ENCODE measurements at regions not wholly inside any gene's neighbourhood (a gene's known extent, or its start where the extent isn't known, plus 50 kb on each side); places are given as distances from the start of the nearest gene placed in this dataset.

- H3K4me3 Mint-ChIP-seq = no peak overlapping the region
- intact Hi-C loops (cut with micrococcal nuclease) = no loop called here
- ChIA-PET POLR2A (no interaction called here), CTCF (no interaction called here)
- no peaks in the 10 kb centered on the region for H3K36me3 Mint-ChIP-seq
- no peaks in the 10 kb centered on the region for H3K27me3 Mint-ChIP-seq
- no peak for DNase-seq
- no peaks in the 10 kb centered on the region for H3K9me3 Mint-ChIP-seq
- no peaks in the 10 kb centered on the region for H3K4me1 Mint-ChIP-seq (ENCODE audit: low read depth)
- no peak overlapping the region for H3K27ac Mint-ChIP-seq
Measured at GRCh38 chr18:64220941-64221340, 72.1 kb upstream of the LINC00305 start.

- DNase-seq = no peak
- CTCF ChIA-PET = no interaction called here
- H3K9me3 Mint-ChIP-seq = no peaks in the 10 kb centered on the region
- no peaks in the 10 kb centered on the region for H3K36me3 Mint-ChIP-seq
- no peak overlapping the region for H3K27ac Mint-ChIP-seq
- intact Hi-C loops (cut with micrococcal nuclease) = no loop called here
- H3K4me3 Mint-ChIP-seq = no peak overlapping the region
- no peaks in the 10 kb centered on the region for H3K27me3 Mint-ChIP-seq
- POLR2A ChIA-PET = no interaction called here
- no peaks in the 10 kb centered on the region for H3K4me1 Mint-ChIP-seq (ENCODE audit: low read depth)
Measured at GRCh38 chr18:64219517-64219916, 70.6 kb upstream of the LINC00305 start.

GRCh38 chr18:64210401-64210949, 61.6 kb upstream of the LINC00305 start:
- H3K27ac Mint-ChIP-seq = no peak overlapping the region
- intact Hi-C loops (cut with micrococcal nuclease) = no loop called here
- H3K36me3 Mint-ChIP-seq = no peaks in the 10 kb centered on the region
- peaks cover 15% of the 10 kb centered on the region for H3K4me1 Mint-ChIP-seq (ENCODE audit: low read depth)
- H3K4me3 Mint-ChIP-seq = no peak overlapping the region
- ChIA-PET POLR2A (no interaction called here), CTCF (no interaction called here)
- DNase-seq = no peak
- no peaks in the 10 kb centered on the region for H3K9me3 Mint-ChIP-seq
- H3K27me3 Mint-ChIP-seq = no peaks in the 10 kb centered on the region

- intact Hi-C loops (cut with micrococcal nuclease) = no loop called here
- no peaks in the 10 kb centered on the region for H3K36me3 Mint-ChIP-seq
Measured at GRCh38 chr18:64208516-64208915, 59.6 kb upstream of the LINC00305 start.

GRCh38 chr18:64207820-64208219, 58.9 kb upstream of the LINC00305 start:
- intact Hi-C loops (cut with micrococcal nuclease) = no loop called here
- Mint-ChIP-seq H3K27me3 (no peaks in the 10 kb centered on the region), H3K4me3 (peak overlapping the region; percentile 5), H3K27ac (no peak overlapping the region), H3K4me1 (ENCODE audit: low read depth) (peaks cover 18% of the 10 kb centered on the region), H3K9me3 (no peaks in the 10 kb centered on the region), H3K36me3 (no peaks in the 10 kb centered on the region)
- POLR2A ChIA-PET = no interaction called here
- DNase-seq = no peak
- CTCF ChIA-PET = no interaction called here

More at GRCh38 chr18:64208516-64208915, 59.6 kb upstream of the LINC00305 start:
- ChIA-PET CTCF (no interaction called here), POLR2A (no interaction called here)
- DNase-seq = no peak
- peaks cover 15% of the 10 kb centered on the region for H3K4me1 Mint-ChIP-seq (ENCODE audit: low read depth)
- no peak overlapping the region for H3K4me3 Mint-ChIP-seq
- no peaks in the 10 kb centered on the region for H3K27me3 Mint-ChIP-seq
- no peak overlapping the region for H3K27ac Mint-ChIP-seq
- no peaks in the 10 kb centered on the region for H3K9me3 Mint-ChIP-seq

GRCh38 chr18:64203295-64203694, 54.4 kb upstream of the LINC00305 start:
- ChIA-PET CTCF (no interaction called here), POLR2A (no interaction called here)
- Mint-ChIP-seq H3K4me3 (no peak overlapping the region), H3K9me3 (no peaks in the 10 kb centered on the region), H3K27ac (no peak overlapping the region), H3K4me1 (ENCODE audit: low read depth) (peaks cover 13% of the 10 kb centered on the region), H3K36me3 (no peaks in the 10 kb centered on the region), H3K27me3 (no peaks in the 10 kb centered on the region)
- intact Hi-C loops (cut with micrococcal nuclease) = no loop called here
- no peak for DNase-seq

- ChIA-PET POLR2A (no interaction called here), CTCF (no interaction called here)
- Mint-ChIP-seq H3K36me3 (no peaks in the 10 kb centered on the region), H3K27ac (no peak overlapping the region), H3K27me3 (no peaks in the 10 kb centered on the region), H3K9me3 (no peaks in the 10 kb centered on the region), H3K4me1 (ENCODE audit: low read depth) (peaks cover 11% of the 10 kb centered on the region), H3K4me3 (no peak overlapping the region)
- DNase-seq = no peak
- intact Hi-C loops (cut with micrococcal nuclease) = no loop called here
Measured at GRCh38 chr18:64202863-64203262, 54.0 kb upstream of the LINC00305 start.

GRCh38 chr18:64202210-64202836, 53.4 kb upstream of the LINC00305 start:
- no peak for DNase-seq
- ChIA-PET POLR2A (no interaction called here), CTCF (no interaction called here)
- H3K9me3 Mint-ChIP-seq = no peaks in the 10 kb centered on the region
- no peak overlapping the region for H3K4me3 Mint-ChIP-seq
- H3K27me3 Mint-ChIP-seq = no peaks in the 10 kb centered on the region
- H3K27ac Mint-ChIP-seq = no peak overlapping the region
- intact Hi-C loops (cut with micrococcal nuclease) = no loop called here
- H3K4me1 Mint-ChIP-seq (ENCODE audit: low read depth) = peaks cover 5% of the 10 kb centered on the region
- H3K36me3 Mint-ChIP-seq = no peaks in the 10 kb centered on the region

- no peaks in the 10 kb centered on the region for H3K27me3 Mint-ChIP-seq
- no peaks in the 10 kb centered on the region for H3K9me3 Mint-ChIP-seq
- no peak overlapping the region for H3K4me3 Mint-ChIP-seq
- intact Hi-C loops (cut with micrococcal nuclease) = no loop called here
- ChIA-PET CTCF (no interaction called here), POLR2A (no interaction called here)
- DNase-seq = no peak
- H3K36me3 Mint-ChIP-seq = no peaks in the 10 kb centered on the region
- H3K27ac Mint-ChIP-seq = no peak overlapping the region
- H3K4me1 Mint-ChIP-seq (ENCODE audit: low read depth) = peaks cover 3% of the 10 kb centered on the region
Measured at GRCh38 chr18:64201781-64202180, 52.9 kb upstream of the LINC00305 start.

GRCh38 chr18:64199581-64199980, 50.7 kb upstream of the LINC00305 start:
- H3K27me3 Mint-ChIP-seq = no peaks in the 10 kb centered on the region
- POLR2A ChIA-PET = no interaction called here
- intact Hi-C loops (cut with micrococcal nuclease) = no loop called here
- CTCF ChIA-PET = no interaction called here
- H3K9me3 Mint-ChIP-seq = no peaks in the 10 kb centered on the region
- H3K27ac Mint-ChIP-seq = no peak overlapping the region
- no peaks in the 10 kb centered on the region for H3K36me3 Mint-ChIP-seq
- no peak overlapping the region for H3K4me3 Mint-ChIP-seq
- DNase-seq = no peak
- H3K4me1 Mint-ChIP-seq (ENCODE audit: low read depth) = peaks cover 3% of the 10 kb centered on the region
